B cell (primary cell): ENCODE measurements at regions not wholly inside any gene's neighbourhood (a gene's known extent, or its start where the extent isn't known, plus 50 kb on each side); places are given as distances from the start of the nearest gene placed in this dataset.

Experiments
- EZH2 ChIP-seq: IDR thresholded peaks from 2 replicates; pipeline ENCODE4 v1.6.1; 2012; ENCODE audit warnings: borderline replicate concordance, low read depth, mild to moderate bottlenecking, moderate library complexity, low read length; ENCODE audit not compliant: insufficient read depth, poor library complexity, severe bottlenecking
- TF ChIP-seq, protein P1 (sequence below): fragments of 200-600 bp; IDR thresholded peaks from one replicate; pipeline ENCODE4 v1.8.0; 2022; ENCODE audit warnings: antibody characterized with exemption, mild to moderate bottlenecking

DNA sequence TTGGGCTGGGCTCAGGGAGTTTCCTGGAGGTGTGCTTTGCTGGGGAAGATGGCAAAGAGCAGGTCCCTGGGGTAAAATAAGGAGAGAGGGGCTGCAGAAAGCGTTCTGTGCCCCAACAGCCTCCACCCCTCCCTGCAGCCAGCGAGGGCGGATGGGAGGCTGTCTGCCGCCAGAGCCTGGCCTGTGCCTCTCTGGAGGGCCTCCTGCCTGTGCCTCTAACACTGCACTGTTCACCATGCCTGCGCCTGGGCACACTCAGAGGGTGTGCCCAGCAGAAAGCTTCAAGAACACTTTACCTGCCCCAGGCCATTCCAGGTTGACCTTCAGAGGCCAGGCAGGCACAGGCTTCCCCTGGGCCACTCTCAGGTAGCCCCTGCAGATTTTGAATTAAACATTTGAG lies 77.7 kb upstream of the KLF13 start:
- TF ChIP-seq, protein P1, sequence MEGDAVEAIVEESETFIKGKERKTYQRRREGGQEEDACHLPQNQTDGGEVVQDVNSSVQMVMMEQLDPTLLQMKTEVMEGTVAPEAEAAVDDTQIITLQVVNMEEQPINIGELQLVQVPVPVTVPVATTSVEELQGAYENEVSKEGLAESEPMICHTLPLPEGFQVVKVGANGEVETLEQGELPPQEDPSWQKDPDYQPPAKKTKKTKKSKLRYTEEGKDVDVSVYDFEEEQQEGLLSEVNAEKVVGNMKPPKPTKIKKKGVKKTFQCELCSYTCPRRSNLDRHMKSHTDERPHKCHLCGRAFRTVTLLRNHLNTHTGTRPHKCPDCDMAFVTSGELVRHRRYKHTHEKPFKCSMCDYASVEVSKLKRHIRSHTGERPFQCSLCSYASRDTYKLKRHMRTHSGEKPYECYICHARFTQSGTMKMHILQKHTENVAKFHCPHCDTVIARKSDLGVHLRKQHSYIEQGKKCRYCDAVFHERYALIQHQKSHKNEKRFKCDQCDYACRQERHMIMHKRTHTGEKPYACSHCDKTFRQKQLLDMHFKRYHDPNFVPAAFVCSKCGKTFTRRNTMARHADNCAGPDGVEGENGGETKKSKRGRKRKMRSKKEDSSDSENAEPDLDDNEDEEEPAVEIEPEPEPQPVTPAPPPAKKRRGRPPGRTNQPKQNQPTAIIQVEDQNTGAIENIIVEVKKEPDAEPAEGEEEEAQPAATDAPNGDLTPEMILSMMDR = no peak
- no peak for TF ChIP-seq EZH2
